PFSK-1 (cell line): ENCODE measurements at regions not wholly inside any gene's neighbourhood (a gene's known extent, or its start where the extent isn't known, plus 50 kb on each side); places are given as distances from the start of the nearest gene placed in this dataset.

Experiments
- POLR2AphosphoS5 ChIP-seq: IDR thresholded peaks from 2 replicates; pipeline ENCODE4 v1.6.1; 2012; ENCODE audit warnings: low read depth, mild to moderate bottlenecking, control low read depth, low read length, moderate library complexity
- SIN3A ChIP-seq: IDR thresholded peaks from 2 replicates; pipeline ENCODE4 v1.6.1; 2012; ENCODE audit warnings: mild to moderate bottlenecking, low read length, moderate library complexity, borderline replicate concordance; ENCODE audit not compliant: insufficient read depth
- TAF1 ChIP-seq: IDR thresholded peaks from 2 replicates; pipeline ENCODE4 v1.6.1; 2012; ENCODE audit warnings: low read length, control low read depth, borderline replicate concordance; ENCODE audit not compliant: insufficient read depth
- TF ChIP-seq, protein P1 (sequence below), 2 experiments: IDR thresholded peaks; 2 replicates each; pipeline versions ENCODE4 v1.6.1 to v1.8.0; 2011 to 2012; ENCODE audit warnings: low read depth in 2 of 2, low read length in 2 of 2, control low read depth in 1 of 2, inconsistent platforms in 1 of 2, mild to moderate bottlenecking in 1 of 2, moderate library complexity in 1 of 2; ENCODE audit not compliant: insufficient read depth in 1 of 2

- no peak for TF ChIP-seq POLR2AphosphoS5
- TF ChIP-seq, protein P1, sequence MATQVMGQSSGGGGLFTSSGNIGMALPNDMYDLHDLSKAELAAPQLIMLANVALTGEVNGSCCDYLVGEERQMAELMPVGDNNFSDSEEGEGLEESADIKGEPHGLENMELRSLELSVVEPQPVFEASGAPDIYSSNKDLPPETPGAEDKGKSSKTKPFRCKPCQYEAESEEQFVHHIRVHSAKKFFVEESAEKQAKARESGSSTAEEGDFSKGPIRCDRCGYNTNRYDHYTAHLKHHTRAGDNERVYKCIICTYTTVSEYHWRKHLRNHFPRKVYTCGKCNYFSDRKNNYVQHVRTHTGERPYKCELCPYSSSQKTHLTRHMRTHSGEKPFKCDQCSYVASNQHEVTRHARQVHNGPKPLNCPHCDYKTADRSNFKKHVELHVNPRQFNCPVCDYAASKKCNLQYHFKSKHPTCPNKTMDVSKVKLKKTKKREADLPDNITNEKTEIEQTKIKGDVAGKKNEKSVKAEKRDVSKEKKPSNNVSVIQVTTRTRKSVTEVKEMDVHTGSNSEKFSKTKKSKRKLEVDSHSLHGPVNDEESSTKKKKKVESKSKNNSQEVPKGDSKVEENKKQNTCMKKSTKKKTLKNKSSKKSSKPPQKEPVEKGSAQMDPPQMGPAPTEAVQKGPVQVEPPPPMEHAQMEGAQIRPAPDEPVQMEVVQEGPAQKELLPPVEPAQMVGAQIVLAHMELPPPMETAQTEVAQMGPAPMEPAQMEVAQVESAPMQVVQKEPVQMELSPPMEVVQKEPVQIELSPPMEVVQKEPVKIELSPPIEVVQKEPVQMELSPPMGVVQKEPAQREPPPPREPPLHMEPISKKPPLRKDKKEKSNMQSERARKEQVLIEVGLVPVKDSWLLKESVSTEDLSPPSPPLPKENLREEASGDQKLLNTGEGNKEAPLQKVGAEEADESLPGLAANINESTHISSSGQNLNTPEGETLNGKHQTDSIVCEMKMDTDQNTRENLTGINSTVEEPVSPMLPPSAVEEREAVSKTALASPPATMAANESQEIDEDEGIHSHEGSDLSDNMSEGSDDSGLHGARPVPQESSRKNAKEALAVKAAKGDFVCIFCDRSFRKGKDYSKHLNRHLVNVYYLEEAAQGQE (IDR thresholded peaks at IDR 0.05; ENCODE audit: insufficient read depth in 1 of 2, low read depth in 2 of 2, low read length in 2 of 2), result no peak
- TF ChIP-seq TAF1, result no peak
- TF ChIP-seq SIN3A, result no peak
Observed at GRCh38 chr3:78368636-78369345, 1328.9 kb downstream of the ROBO2 start.
